NAMALWA (cell line): ENCODE measurements at regions not wholly inside any gene's neighbourhood (a gene's known extent, or its start where the extent isn't known, plus 50 kb on each side); places are given as distances from the start of the nearest gene placed in this dataset.
"Not testable (repeated sequence)": the region's sequence is repeated elsewhere in the genome, so short reads cannot be mapped to it uniquely, and the experiment has no call there.

Experiments
- DNase-seq: peaks from one replicate; pipeline ENCODE4 v3.0.0-alpha.2; 2015; ENCODE audit warnings: low spot score

DNA sequence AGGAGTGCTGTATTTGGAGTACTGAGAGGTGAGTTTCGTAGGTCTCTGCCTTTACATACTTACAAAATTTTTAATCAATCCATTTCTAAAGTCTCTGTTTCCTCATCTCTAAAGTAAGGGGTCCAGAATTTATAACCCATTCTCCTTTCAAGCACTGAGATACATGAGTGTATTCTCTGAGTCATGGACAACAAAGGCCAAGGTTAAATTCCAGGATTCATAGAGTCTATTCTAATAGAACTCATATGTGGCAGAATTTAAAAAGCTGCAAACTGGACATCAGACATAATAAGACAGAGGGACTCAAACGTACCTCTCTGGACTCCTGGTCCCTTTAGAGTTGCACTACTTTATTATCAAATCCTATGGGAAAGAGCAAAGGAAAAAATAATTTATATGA, 112.5 kb upstream of the SLIT3 start:
- no peak for DNase-seq

DNA sequence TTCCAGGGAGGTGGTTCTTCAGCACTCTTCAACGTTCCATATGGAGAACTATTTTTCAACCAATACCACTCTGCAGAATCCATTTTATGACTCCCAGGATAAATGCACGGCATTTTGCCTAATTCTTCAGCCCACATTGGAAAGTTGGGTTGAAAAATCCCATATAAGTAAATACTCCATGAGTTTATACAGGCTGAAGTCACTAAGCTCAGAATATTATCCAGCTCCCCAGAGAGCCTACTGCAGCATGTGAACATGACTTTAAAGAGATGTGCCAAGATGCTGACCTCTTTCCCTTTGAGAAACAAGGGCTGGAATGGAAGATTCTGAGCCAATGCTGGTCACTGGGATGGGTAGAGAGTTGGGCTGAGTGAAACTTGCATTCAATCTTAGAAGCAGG, 111.9 kb upstream of the SLIT3 start:
- DNase-seq, result no peak

- no peak for DNase-seq
Observed at GRCh38 chr5:169411786-169412430, 111.0 kb upstream of the SLIT3 start.

GRCh38 chr5:169410996-169411783, 110.3 kb upstream of the SLIT3 start:
- no peak for DNase-seq

- DNase-seq, result no peak
Observed at GRCh38 chr5:169408731-169409130, 107.8 kb upstream of the SLIT3 start.

GRCh38 chr5:169408171-169408570, 107.2 kb upstream of the SLIT3 start:
- DNase-seq, result no peak

DNA sequence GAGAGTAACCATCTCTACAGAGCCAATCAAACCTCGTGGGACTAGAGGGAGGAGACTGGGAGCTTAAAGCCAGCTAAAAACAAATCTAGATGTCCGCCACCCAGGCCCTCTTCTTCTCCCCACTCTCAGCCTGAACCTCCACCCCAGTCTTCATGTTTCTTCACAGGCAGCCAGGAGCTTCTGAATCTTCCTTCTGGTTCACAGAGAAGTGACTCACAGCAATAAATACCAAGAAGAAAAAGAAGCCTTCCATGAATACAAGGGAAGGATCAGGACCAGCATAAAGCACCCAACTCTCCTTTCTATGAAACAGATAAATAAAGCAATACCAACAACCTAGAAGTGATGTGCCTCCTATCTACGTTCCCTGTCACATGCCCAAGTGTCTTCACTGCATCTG, 103.3 kb upstream of the SLIT3 start:
- DNase-seq, result no peak

DNA sequence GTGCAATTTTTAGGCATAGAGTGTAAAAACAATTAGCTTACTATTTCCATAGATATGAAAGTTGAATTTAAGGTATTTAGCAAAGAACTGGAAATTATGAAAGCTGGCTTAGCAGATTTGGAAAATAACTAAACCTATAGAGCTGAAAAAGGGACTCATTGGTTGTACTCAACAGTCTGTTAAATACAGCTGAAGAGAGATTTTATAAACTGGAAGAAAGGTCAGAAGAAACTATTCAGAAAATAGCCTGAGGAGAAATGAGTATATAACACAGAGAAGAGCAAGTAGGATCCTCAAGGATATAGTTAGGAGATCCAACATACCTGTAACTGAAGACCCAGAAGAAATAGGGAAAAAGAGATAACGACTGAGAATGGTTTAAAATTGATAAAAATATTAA, 97.6 kb upstream of the SLIT3 start:
- DNase-seq, result no peak

DNA sequence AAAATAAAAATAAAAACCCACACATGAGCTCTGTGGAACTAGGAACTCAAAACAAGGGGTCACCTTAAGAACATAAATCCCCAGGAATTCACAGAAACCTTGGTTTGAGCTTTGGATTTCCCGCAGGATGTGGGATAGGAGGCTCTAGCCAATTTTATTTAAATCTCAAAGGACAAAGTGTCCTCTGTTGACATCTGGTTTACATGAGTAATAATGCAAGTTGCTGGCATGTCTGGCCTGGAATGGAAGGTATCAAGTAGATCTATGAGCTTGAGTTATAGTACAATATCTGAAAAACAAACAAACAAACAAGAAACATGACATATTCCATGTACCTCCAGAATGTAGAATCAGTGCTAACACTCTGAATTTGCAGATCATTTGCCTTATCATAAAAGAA, 94.2 kb upstream of the SLIT3 start:
- DNase-seq, result no peak

GRCh38 chr5:169394371-169394770, 93.4 kb upstream of the SLIT3 start:
- no peak for DNase-seq

GRCh38 chr5:169393907-169394306, 93.0 kb upstream of the SLIT3 start:
- no peak for DNase-seq

- no peak for DNase-seq
Observed at GRCh38 chr5:169390265-169390664, 89.3 kb upstream of the SLIT3 start.

DNA sequence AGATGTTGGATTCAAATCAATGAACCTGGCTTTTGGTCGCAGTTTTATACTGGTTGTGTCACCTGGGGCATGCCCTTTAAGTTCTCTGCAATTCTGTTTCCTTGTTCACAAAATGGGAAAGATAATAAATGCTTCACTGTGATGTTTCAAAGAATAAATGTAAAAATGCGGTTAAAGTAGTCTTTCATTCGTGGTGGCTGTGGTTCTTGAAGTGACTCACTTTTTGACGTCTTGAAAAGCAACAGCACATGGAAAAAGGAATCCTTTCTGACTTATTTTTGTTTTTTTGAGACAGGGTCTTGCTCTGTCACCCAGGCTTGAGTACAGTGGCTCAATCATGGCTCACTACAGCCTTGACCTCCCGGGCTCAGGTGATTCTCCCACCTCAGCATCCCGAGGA, 88.4 kb upstream of the SLIT3 start:
- no peak for DNase-seq

DNA sequence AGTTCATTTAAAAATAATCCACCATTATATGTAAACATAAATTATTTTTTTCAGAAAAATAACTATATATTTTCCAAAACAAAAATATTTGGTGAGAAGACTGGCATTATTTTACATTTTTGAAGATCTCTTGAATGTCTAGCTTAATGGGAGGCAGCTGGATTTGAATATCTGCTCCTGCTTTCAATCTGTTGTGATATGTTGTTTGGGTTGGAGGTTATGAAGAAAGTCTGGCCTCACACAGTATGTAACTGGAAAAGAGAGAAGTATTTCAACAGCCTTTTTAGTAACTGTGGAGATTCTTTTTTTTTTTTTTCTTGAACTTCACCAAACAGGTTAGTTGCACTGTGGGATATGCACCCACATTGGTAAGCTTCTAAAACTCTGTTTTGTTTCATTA, 84.7 kb upstream of the SLIT3 start:
- no peak for DNase-seq

DNA sequence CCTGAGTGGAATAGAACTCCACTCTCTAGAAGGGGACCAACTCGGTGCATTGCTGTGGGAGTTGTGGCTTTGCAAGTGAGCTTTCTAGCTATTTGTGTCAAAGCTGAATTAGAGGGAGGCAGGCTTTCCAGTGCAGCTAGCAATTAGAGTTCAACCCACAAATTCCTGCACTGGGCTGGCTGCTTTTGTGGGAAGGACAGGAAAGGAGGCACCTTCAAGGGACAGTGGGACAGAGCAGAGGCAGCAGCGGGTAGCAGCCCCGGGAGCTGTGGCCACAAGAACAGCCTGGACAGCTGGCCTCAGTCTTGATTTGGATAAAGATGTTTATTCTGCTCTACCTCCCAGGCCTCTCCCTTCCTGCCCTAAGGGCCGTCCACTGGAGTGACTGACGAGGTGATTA, 83.7 kb upstream of the SLIT3 start:
- no peak for DNase-seq

GRCh38 chr5:169374761-169375160, 73.8 kb upstream of the SLIT3 start:
- DNase-seq, result no peak

DNA sequence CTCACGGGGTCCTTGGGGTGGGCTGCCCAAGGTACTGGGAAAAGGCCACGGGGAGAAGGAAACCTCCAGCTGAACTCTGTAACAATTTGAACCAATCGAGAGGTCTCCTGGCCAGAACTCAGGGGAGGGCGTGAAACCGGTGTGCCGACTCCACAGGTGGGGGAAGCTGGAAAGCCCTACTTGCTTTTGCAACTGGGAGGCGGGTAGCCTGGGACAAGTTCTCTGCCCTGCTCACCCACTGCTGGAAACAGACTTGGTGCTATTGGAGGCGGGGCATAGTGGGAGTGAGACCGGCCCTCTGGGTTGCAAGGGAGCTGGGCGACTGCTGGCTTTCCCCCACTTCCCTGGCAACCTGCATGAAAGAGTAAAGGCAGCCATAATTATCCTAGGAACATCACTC, 73.2 kb upstream of the SLIT3 start:
- DNase-seq, result no peak

GRCh38 chr5:169371801-169372200, 70.9 kb upstream of the SLIT3 start:
- not testable (repeated sequence) for DNase-seq

GRCh38 chr5:169369130-169369529, 68.2 kb upstream of the SLIT3 start:
- DNase-seq, result no peak

- no peak for DNase-seq
Observed at GRCh38 chr5:169367861-169368260, 66.9 kb upstream of the SLIT3 start.

DNA sequence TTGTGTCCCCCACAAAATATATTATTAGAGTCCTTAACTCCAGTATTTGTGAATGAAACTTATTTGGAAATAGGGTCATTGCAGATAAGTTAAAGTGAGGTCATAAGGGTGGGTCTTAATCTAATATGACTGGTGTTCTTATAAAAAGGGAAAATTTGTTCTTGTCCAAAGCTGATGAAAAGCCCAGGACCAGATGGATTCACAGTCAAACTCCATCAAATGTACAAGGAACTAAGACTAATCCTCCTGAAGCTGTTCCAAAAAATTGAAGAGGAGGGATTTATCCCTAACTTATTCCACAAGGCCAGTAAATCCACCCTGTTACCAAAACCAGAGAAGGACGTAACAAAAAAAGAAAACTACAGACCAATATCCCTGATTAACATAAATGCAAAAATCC, 56.4 kb upstream of the SLIT3 start:
- no peak for DNase-seq

GRCh38 chr5:169356811-169357210, 55.9 kb upstream of the SLIT3 start:
- DNase-seq, result no peak

DNA sequence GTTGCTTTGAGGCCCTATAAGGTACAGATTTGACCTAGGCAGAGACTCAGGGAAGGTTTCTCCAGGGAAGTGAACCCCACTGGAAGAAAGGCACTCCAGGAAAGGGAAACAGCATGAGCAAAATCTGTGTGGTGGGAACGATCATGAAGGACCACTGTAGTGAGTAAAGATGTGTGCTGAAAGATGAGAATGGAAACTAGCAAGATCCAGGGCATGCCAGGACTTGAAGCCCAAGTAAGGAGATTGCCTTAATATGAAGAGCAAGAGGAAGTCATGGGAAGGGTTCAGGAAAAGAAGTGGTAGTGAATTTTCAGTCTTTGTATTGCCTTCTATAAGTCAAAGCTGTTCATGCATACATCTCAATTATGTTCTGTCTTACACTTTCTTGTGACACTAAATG, 55.2 kb upstream of the SLIT3 start:
- DNase-seq, result no peak

DNA sequence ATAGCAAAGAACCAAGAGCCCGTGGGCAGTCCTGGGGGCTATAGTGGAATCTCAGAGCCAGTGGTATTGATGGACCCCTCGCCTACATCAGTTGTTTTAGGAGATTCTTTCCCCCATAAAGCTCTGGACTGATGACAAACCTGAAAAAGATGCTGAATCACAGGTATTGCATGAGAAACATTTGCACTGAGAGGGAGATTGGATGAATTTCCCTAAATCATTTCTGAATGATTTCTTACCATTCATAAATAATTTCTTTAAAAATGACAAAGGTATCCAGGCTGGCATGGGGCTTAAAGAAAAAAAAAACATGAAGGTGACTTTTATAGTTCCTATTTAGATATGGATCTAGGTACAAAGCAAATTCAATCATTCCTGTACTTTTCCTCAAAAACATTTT, 54.0 kb upstream of the SLIT3 start:
- DNase-seq, result no peak
